Loucy (cell line): ENCODE measurements at regions not wholly inside any gene's neighbourhood (a gene's known extent, or its start where the extent isn't known, plus 50 kb on each side); places are given as distances from the start of the nearest gene placed in this dataset.

Experiments used
- EZH2phosphoT487 ChIP-seq: fragments of 200-600 bp; IDR thresholded peaks from 2 replicates; pipeline ENCODE4 v1.6.1; 2018; ENCODE audit warnings: antibody characterized with exemption, mild to moderate bottlenecking, moderate library complexity, borderline replicate concordance
- TF ChIP-seq, protein P1 (sequence below): fragments of 200-600 bp; sonication (generic); conservative IDR thresholded peaks from 2 replicates; pipeline ENCODE4 v1.5.1; 2014; ENCODE audit warnings: mild to moderate bottlenecking, antibody characterized with exemption, low read length

DNA sequence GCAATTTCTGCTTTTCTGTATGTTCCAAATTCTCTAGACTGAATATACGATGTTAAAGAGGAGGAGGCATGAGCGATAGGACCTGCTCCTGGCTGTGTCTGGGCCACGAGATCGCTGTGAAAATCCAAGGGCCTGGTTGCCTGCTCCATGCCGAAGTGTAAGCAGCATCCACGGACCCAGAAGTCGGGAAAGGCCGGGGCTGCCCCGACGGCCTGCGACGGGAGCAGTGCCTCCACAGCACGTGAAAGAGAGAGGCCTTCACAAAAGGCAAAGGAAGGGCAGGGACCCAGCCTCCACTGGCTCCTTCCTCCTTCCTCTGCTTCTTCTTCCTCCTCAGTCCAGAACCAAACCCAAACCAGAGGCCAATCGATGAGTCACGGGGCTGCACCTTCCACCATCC is 122.9 kb upstream of the MGMT start:
- TF ChIP-seq, protein P1, sequence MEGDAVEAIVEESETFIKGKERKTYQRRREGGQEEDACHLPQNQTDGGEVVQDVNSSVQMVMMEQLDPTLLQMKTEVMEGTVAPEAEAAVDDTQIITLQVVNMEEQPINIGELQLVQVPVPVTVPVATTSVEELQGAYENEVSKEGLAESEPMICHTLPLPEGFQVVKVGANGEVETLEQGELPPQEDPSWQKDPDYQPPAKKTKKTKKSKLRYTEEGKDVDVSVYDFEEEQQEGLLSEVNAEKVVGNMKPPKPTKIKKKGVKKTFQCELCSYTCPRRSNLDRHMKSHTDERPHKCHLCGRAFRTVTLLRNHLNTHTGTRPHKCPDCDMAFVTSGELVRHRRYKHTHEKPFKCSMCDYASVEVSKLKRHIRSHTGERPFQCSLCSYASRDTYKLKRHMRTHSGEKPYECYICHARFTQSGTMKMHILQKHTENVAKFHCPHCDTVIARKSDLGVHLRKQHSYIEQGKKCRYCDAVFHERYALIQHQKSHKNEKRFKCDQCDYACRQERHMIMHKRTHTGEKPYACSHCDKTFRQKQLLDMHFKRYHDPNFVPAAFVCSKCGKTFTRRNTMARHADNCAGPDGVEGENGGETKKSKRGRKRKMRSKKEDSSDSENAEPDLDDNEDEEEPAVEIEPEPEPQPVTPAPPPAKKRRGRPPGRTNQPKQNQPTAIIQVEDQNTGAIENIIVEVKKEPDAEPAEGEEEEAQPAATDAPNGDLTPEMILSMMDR: no peak
- no peak for TF ChIP-seq EZH2phosphoT487
